H1 (cell line): ENCODE measurements at regions not wholly inside any gene's neighbourhood (a gene's known extent, or its start where the extent isn't known, plus 50 kb on each side); places are given as distances from the start of the nearest gene placed in this dataset.

Source experiments
- CTCF ChIA-PET: fragments of 300-600 bp; sonication (Branson Sonifier 250); formaldehyde crosslinking; loops from one replicate; lab custom pipeline; 2021; ENCODE audit not compliant: partially characterized antibody; lab: Charles Lee
- POLR2A ChIA-PET: fragments of 300-600 bp; sonication (Branson Sonifier 250); formaldehyde crosslinking; loops from one replicate; lab custom pipeline; 2021; ENCODE audit warnings: inconsistent platforms; ENCODE audit not compliant: partially characterized antibody; lab: Charles Lee
- DNase-seq, 2 experiments: peaks; one replicate each; pipeline versions ENCODE4 v3.0.0 to v3.0.0-alpha.2; 2010 to 2022; ENCODE audit warnings: low spot score in 2 of 2, low read depth in 1 of 2, mixed read lengths in 1 of 2
- FAIRE-seq: peaks from 2 replicates; lab custom pipeline; 2011; peaks lifted over from hg19 to GRCh38; lab: Jason Lieb, UNC
- H2AFZ ChIP-seq: 2 replicates; pipeline ENCODE4 v1.8.1; 2012; ENCODE audit warnings: low read length, inconsistent platforms
- H2AK5ac ChIP-seq: 2 replicates; pipeline ENCODE4 v1.6.1; 2013; ENCODE audit warnings: low read depth, low read length
- H2BK120ac ChIP-seq: replicated peaks from 2 replicates; pipeline ENCODE3; 2013; ENCODE audit warnings: low read depth, low read length, inconsistent platforms
- H2BK12ac ChIP-seq: 2 replicates; pipeline ENCODE4 v1.6.1; 2013; ENCODE audit warnings: low read depth, low read length
- H2BK15ac ChIP-seq: 2 replicates; pipeline ENCODE4 v1.6.1; 2013; ENCODE audit warnings: low read length
- H2BK20ac ChIP-seq: 2 replicates; pipeline ENCODE4 v1.6.1; 2013; ENCODE audit warnings: low read length
- H2BK5ac ChIP-seq: 2 replicates; pipeline ENCODE4 v1.6.1; 2013; ENCODE audit warnings: low read depth, low read length
- H3K14ac ChIP-seq: 2 replicates; pipeline ENCODE4 v1.6.1; 2013; ENCODE audit warnings: inconsistent platforms; ENCODE audit not compliant: insufficient read length
- H3K18ac ChIP-seq: 2 replicates; pipeline ENCODE4 v1.6.1; 2013; ENCODE audit warnings: low read length; ENCODE audit errors: extremely low read depth
- H3K23ac ChIP-seq: 2 replicates; pipeline ENCODE4 v1.6.1; 2013; ENCODE audit warnings: inconsistent platforms; ENCODE audit not compliant: insufficient read length
- H3K23me2 ChIP-seq: 2 replicates; pipeline ENCODE4 v1.6.1; 2013; ENCODE audit warnings: low read depth, low read length
- H3K27ac ChIP-seq: 2 replicates; pipeline ENCODE4 v1.6.1; 2011; ENCODE audit warnings: low read depth, low read length, inconsistent platforms
- H3K27me3 ChIP-seq, 4 experiments: replicated peaks in 1 of 4; 1 replicate in 1 of 4; 2 replicates in 3 of 4; pipeline versions ENCODE4 v1.6.1 to v1.8.1; 2011 to 2013; ENCODE audit warnings: low read length in 3 of 4, mild to moderate bottlenecking in 3 of 4, inconsistent platforms in 2 of 4, mixed read lengths in 2 of 4, moderate library complexity in 1 of 4; ENCODE audit not compliant: control insufficient read depth in 3 of 4, insufficient read depth in 3 of 4; ENCODE audit errors: extremely low read depth in 1 of 4
- H3K36me3 ChIP-seq, 4 experiments: 2 replicates each; pipeline versions ENCODE4 v1.6.1 to v1.8.1; 2011 to 2013; ENCODE audit warnings: mild to moderate bottlenecking in 4 of 4, low read length in 3 of 4, moderate library complexity in 2 of 4, control low read depth in 1 of 4, inconsistent platforms in 1 of 4; ENCODE audit not compliant: insufficient read depth in 4 of 4, control insufficient read depth in 2 of 4
- H3K4ac ChIP-seq: replicated peaks from 2 replicates; pipeline ENCODE3; 2013; ENCODE audit warnings: low read length, low read depth, mixed read lengths, inconsistent platforms; ENCODE audit not compliant: insufficient read length
- H3K4me1 ChIP-seq, 4 experiments: replicated peaks in 1 of 4; 1 replicate in 1 of 4; 2 replicates in 3 of 4; pipeline versions ENCODE4 v1.6.1 to v1.8.1; 2011 to 2013; ENCODE audit warnings: low read length in 3 of 4, inconsistent platforms in 2 of 4, mixed read lengths in 1 of 4; ENCODE audit not compliant: insufficient read depth in 4 of 4, control insufficient read depth in 3 of 4
- H3K4me2 ChIP-seq, 2 experiments: 2 replicates each; pipeline versions ENCODE4 v1.6.1 to v1.8.1; 2011 to 2013; ENCODE audit warnings: low read depth in 2 of 2, low read length in 2 of 2, control low read depth in 1 of 2, inconsistent platforms in 1 of 2, mild to moderate bottlenecking in 1 of 2; ENCODE audit not compliant: insufficient read depth in 1 of 2
- H3K4me3 ChIP-seq, 4 experiments: fragments of 200-600, 300-600 bp in 1 of 4; sonication (generic), shearing (Covaris generic), sonication (Bioruptor Twin) in 1 of 4; 2 replicates each; pipeline versions ENCODE4 v1.5.1 to v1.8.1; 2011 to 2016; ENCODE audit warnings: low read length in 4 of 4, low read depth in 3 of 4, control low read depth in 2 of 4, inconsistent platforms in 2 of 4, mild to moderate bottlenecking in 2 of 4, mixed read lengths in 1 of 4, moderate library complexity in 1 of 4; ENCODE audit not compliant: insufficient read depth in 2 of 4; ENCODE audit errors: extremely low read depth in 1 of 4
- H3K56ac ChIP-seq: replicated peaks from 2 replicates; pipeline ENCODE3; 2013; ENCODE audit warnings: low read depth, mild to moderate bottlenecking, mixed read lengths, low read length, inconsistent platforms; ENCODE audit not compliant: insufficient read length
- H3K79me1 ChIP-seq: 2 replicates; pipeline ENCODE4 v1.6.1; 2013; ENCODE audit warnings: low read depth, low read length, control low read depth
- H3K79me2 ChIP-seq, 2 experiments: 2 replicates each; pipeline versions ENCODE4 v1.6.1 to v1.8.1; 2012 to 2013; ENCODE audit warnings: low read length in 2 of 2, mild to moderate bottlenecking in 2 of 2, inconsistent platforms in 1 of 2; ENCODE audit not compliant: insufficient read depth in 2 of 2, control insufficient read depth in 1 of 2
- H3K9ac ChIP-seq, 4 experiments: replicated peaks in 1 of 4; 1 replicate in 1 of 4; 2 replicates in 3 of 4; pipeline versions ENCODE4 v1.6.1 to v1.8.1; 2011 to 2013; ENCODE audit warnings: low read depth in 3 of 4, low read length in 3 of 4, control low read depth in 2 of 4, mild to moderate bottlenecking in 2 of 4, moderate library complexity in 2 of 4, inconsistent platforms in 1 of 4; ENCODE audit errors: extremely low read depth in 1 of 4
- H3K9me3 ChIP-seq, 2 experiments: 2 replicates each; pipeline versions ENCODE4 v1.6.1 to v1.8.1; 2012 to 2013; ENCODE audit warnings: mild to moderate bottlenecking in 2 of 2, moderate library complexity in 2 of 2, control low read depth in 1 of 2, inconsistent platforms in 1 of 2, low read depth in 1 of 2, low read length in 1 of 2, mixed read lengths in 1 of 2; ENCODE audit not compliant: insufficient read depth in 2 of 2
- H4K20me1 ChIP-seq, 2 experiments: replicated peaks in 1 of 2; 2 replicates each; pipeline versions ENCODE3 to v1.8.1; 2011 to 2013; ENCODE audit warnings: inconsistent platforms in 2 of 2, low read length in 2 of 2, mild to moderate bottlenecking in 1 of 2; ENCODE audit not compliant: insufficient read depth in 2 of 2, control insufficient read depth in 1 of 2
- H4K5ac ChIP-seq: 2 replicates; pipeline ENCODE4 v1.6.1; 2013; ENCODE audit warnings: low read length, low read depth, mixed read lengths, inconsistent platforms; ENCODE audit not compliant: insufficient read length
- H4K8ac ChIP-seq: 2 replicates; pipeline ENCODE4 v1.8.0; 2013; ENCODE audit warnings: mild to moderate bottlenecking, moderate library complexity, low read length, inconsistent platforms; ENCODE audit not compliant: insufficient read depth; ENCODE audit errors: extremely low read depth
- H4K91ac ChIP-seq: replicated peaks from 2 replicates; pipeline ENCODE3; 2013; ENCODE audit warnings: low read length, mixed read lengths, inconsistent platforms; ENCODE audit not compliant: insufficient read length
- SIRT6 ChIP-seq: IDR thresholded peaks from one replicate; pipeline ENCODE4 v1.7.1; 2012; ENCODE audit warnings: low read length, inconsistent platforms
- WGBS, 2 experiments: shearing (Covaris generic) in 1 of 2; methylation state at CpG; one replicate each; pipeline versions ENCODE4 v1.1.6 to v1.1.7; 2013 to 2015; ENCODE audit warnings: low lambda C conversion rate in 2 of 2, mixed read lengths in 2 of 2, inconsistent platforms in 1 of 2, low coverage in 1 of 2, missing lambda C conversion rate in 1 of 2; ENCODE audit not compliant: insufficient replicate concordance in 2 of 2, insufficient coverage in 1 of 2, insufficient read length in 1 of 2; ENCODE audit errors: extremely low coverage in 1 of 2, missing lambda C conversion rate in 1 of 2; 5-methylcytosine and 5-hydroxymethylcytosine counted together

GRCh38 chr3:81927811-81928210, 166.4 kb upstream of the GBE1 start:
- Histone ChIP-seq H2BK5ac (no peak overlapping the region), H2AFZ (no peak overlapping the region), H3K27me3 (no peaks in the 10 kb centered on the region), H3K23me2 (no peaks in the 10 kb centered on the region), H3K9ac (no peak overlapping the region), H3K18ac (no peak overlapping the region), H2BK12ac (no peak overlapping the region), H3K79me1 (no peaks in the 10 kb centered on the region), H3K36me3 (no peaks in the 10 kb centered on the region), H3K14ac (no peak overlapping the region), H4K91ac (no peak overlapping the region), H4K5ac (no peak overlapping the region)
- no peak for TF ChIP-seq SIRT6
- TF ChIP-seq, all 59 proteins: peak for 0
- Histone ChIP-seq H2AK5ac (no peak overlapping the region), H4K20me1 (no peaks in the 10 kb centered on the region), H4K8ac (no peak overlapping the region), H3K4me1 (no peaks in the 10 kb centered on the region), H2BK120ac (no peak overlapping the region), H3K79me2 (no peaks in the 10 kb centered on the region), H3K4me3 (no peak overlapping the region), H3K4ac (no peak overlapping the region), H3K56ac (no peak overlapping the region), H2BK20ac (no peak overlapping the region), H3K9me3 (no peaks in the 10 kb centered on the region), H2BK15ac (no peak overlapping the region), H3K27ac (no peak overlapping the region), H3K4me2 (no peak overlapping the region), H3K23ac (no peak overlapping the region)
- 81% methylated on average over 1 of the region's 1 CpG; no CpG with 5 or more reads in 1 of the 2 experiments for WGBS, 2 experiments
- POLR2A ChIA-PET, result no interaction called here
- DNase-seq, result no peak
- CTCF ChIA-PET, result interaction anchor here (1.6 kb wide), 1 partner anchor 17 kb away, joined by 5 read pairs; no protein-coding TSS in a partner anchor
- FAIRE-seq, result no peak
